Astrocyte of the cerebellum (primary cell): ENCODE measurements at regions not wholly inside any gene's neighbourhood (a gene's known extent, or its start where the extent isn't known, plus 50 kb on each side); places are given as distances from the start of the nearest gene placed in this dataset.

Experiments
- DNase-seq: peaks from one replicate; pipeline ENCODE4 v3.0.0-alpha.2; 2011; ENCODE audit warnings: low read depth
- H3K4me3 ChIP-seq: 2 replicates; pipeline ENCODE4 v1.5.1; 2011; ENCODE audit warnings: mild to moderate bottlenecking, low read depth, low read length, moderate library complexity
- CTCF ChIP-seq: IDR thresholded peaks from 2 replicates; pipeline ENCODE4 v1.5.1; 2012; ENCODE audit warnings: low read length, low read depth, moderate library complexity, mild to moderate bottlenecking; ENCODE audit errors: missing control alignments
- in situ Hi-C: cut with HindIII; loops from 2 replicates; pipeline ENCODE4 v1.10.0; 2017; ENCODE audit warnings: low sequenced_read_pairs

GRCh38 chr16:56109994-56110393, 81.3 kb upstream of the GNAO1 start:
- no peak overlapping the region for H3K4me3 ChIP-seq
- TF ChIP-seq CTCF: no peak
- DNase-seq: no peak
- in situ Hi-C loops: no loop called here

GRCh38 chr16:56109205-56109604, 82.1 kb upstream of the GNAO1 start:
- in situ Hi-C loops: no loop called here
- DNase-seq: no peak
- no peak overlapping the region for H3K4me3 ChIP-seq
- TF ChIP-seq CTCF: no peak

GRCh38 chr16:56108724-56109123, 82.6 kb upstream of the GNAO1 start:
- in situ Hi-C loops: no loop called here

GRCh38 chr16:56108056-56108471, 83.2 kb upstream of the GNAO1 start:
- in situ Hi-C loops: no loop called here
- no peak for DNase-seq

More at GRCh38 chr16:56108724-56109123, 82.6 kb upstream of the GNAO1 start:
- no peak for TF ChIP-seq CTCF
- H3K4me3 ChIP-seq: no peak overlapping the region
- DNase-seq: no peak

GRCh38 chr16:56106527-56106926, 84.8 kb upstream of the GNAO1 start:
- TF ChIP-seq CTCF: no peak
- in situ Hi-C loops: no loop called here
- no peak overlapping the region for H3K4me3 ChIP-seq
- DNase-seq: no peak

More at GRCh38 chr16:56108056-56108471, 83.2 kb upstream of the GNAO1 start:
- TF ChIP-seq CTCF: no peak
- H3K4me3 ChIP-seq: no peak overlapping the region

- no peak overlapping the region for H3K4me3 ChIP-seq
- DNase-seq: no peak
- no peak for TF ChIP-seq CTCF
- in situ Hi-C loops: no loop called here
Observed at GRCh38 chr16:56102906-56103305, 88.4 kb upstream of the GNAO1 start.
